Thyroid gland (tissue), 4 donors: ENCODE measurements at regions not wholly inside any gene's neighbourhood (a gene's known extent, or its start where the extent isn't known, plus 50 kb on each side); places are given as distances from the start of the nearest gene placed in this dataset.

Experiments used
- POLR2A ChIP-seq, 2 donors: fragments of 450-650 bp; IDR thresholded peaks; one replicate each; pipeline ENCODE4 v1.6.1; 2017; ENCODE audit warnings: antibody characterized with exemption in 2 of 2, mild to moderate bottlenecking in 2 of 2, moderate library complexity in 1 of 2
- TF ChIP-seq, protein P1 (sequence below), 6 experiments: fragments of 200-600 bp in 3 of 6; fragments of 450-650 bp in 3 of 6; sonication (generic) in 3 of 6; IDR thresholded peaks; one replicate each; pipeline ENCODE4 v1.5.1; 2016 to 2019; ENCODE audit warnings: antibody characterized with exemption in 6 of 6, mild to moderate bottlenecking in 2 of 6, inconsistent platforms in 1 of 6, moderate library complexity in 1 of 6

DNA sequence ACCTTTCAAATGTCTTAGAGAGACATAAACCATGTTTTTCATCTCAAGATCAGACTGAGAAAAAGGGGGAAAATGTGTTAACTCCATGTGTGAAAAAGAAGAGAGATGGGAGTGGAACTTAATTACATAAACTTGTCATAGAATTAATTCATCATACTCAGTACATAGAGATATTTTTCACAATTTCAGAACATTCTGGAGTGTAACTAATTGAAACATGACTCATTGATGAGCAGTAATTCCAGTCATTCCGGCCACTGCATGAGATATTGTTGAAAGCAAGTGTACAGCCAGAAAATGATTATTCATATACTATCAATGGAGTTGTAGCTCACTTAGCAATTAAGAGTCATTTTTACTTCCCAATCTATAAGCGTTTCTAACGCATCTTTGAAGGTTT, 739.3 kb downstream of the LTN1 start:
- TF ChIP-seq, protein P1, sequence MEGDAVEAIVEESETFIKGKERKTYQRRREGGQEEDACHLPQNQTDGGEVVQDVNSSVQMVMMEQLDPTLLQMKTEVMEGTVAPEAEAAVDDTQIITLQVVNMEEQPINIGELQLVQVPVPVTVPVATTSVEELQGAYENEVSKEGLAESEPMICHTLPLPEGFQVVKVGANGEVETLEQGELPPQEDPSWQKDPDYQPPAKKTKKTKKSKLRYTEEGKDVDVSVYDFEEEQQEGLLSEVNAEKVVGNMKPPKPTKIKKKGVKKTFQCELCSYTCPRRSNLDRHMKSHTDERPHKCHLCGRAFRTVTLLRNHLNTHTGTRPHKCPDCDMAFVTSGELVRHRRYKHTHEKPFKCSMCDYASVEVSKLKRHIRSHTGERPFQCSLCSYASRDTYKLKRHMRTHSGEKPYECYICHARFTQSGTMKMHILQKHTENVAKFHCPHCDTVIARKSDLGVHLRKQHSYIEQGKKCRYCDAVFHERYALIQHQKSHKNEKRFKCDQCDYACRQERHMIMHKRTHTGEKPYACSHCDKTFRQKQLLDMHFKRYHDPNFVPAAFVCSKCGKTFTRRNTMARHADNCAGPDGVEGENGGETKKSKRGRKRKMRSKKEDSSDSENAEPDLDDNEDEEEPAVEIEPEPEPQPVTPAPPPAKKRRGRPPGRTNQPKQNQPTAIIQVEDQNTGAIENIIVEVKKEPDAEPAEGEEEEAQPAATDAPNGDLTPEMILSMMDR (IDR thresholded peaks at IDR 0.05), result no peak
- TF ChIP-seq POLR2A (IDR thresholded peaks at IDR 0.05), result no peak
